ENCODE measurements at regions not wholly inside any gene's neighbourhood (a gene's known extent, or its start where the extent isn't known, plus 50 kb on each side); places are given as distances from the start of the nearest gene placed in this dataset.

DNA sequence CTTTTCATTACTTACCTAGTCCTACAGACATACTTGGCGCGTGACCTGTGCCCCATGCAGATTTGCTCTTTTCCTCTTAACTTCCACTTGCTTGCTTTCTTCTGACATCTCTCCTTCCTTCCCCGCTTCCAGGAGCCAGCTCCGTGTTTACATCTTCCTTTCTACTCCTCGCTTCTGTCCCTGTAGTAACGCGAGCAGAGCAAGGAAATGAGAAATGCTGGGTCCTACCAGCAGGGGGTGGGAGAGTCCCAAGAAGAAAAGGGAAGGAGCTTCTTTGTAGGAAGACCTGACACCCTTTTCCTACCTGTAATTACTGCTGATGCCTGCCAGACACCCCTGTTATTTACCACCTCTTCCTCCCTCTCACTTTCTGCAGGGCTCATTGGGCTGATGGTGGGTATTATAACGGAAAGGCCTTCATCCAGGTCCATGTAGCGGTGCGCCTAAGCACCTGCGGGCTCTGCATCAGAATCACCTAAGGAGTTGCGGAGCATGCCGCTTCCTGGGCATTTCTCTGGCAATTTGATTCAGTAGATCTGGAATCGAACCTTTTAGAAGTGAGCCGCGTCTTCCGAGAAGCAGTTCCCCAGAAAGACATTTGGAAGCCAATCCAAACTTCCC is 1260.8 kb upstream of the WWC1 start:
- TF ChIP-seq, protein P1, sequence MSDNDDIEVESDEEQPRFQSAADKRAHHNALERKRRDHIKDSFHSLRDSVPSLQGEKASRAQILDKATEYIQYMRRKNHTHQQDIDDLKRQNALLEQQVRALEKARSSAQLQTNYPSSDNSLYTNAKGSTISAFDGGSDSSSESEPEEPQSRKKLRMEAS (IDR thresholded peaks at IDR 0.05), result no peak
- TF ChIP-seq, protein P2, sequence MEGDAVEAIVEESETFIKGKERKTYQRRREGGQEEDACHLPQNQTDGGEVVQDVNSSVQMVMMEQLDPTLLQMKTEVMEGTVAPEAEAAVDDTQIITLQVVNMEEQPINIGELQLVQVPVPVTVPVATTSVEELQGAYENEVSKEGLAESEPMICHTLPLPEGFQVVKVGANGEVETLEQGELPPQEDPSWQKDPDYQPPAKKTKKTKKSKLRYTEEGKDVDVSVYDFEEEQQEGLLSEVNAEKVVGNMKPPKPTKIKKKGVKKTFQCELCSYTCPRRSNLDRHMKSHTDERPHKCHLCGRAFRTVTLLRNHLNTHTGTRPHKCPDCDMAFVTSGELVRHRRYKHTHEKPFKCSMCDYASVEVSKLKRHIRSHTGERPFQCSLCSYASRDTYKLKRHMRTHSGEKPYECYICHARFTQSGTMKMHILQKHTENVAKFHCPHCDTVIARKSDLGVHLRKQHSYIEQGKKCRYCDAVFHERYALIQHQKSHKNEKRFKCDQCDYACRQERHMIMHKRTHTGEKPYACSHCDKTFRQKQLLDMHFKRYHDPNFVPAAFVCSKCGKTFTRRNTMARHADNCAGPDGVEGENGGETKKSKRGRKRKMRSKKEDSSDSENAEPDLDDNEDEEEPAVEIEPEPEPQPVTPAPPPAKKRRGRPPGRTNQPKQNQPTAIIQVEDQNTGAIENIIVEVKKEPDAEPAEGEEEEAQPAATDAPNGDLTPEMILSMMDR (IDR thresholded peaks at IDR 0.05; ENCODE audit: low read depth, low read length, missing input control), result peak; percentile 8
- no peak for TF ChIP-seq SP1 (IDR thresholded peaks at IDR 0.05)
- TF ChIP-seq YY1 (IDR thresholded peaks at IDR 0.05), result no peak
- no peak for TF ChIP-seq TAF1 (conservative IDR thresholded peaks at IDR 0.05)
- TF ChIP-seq, protein P3, sequence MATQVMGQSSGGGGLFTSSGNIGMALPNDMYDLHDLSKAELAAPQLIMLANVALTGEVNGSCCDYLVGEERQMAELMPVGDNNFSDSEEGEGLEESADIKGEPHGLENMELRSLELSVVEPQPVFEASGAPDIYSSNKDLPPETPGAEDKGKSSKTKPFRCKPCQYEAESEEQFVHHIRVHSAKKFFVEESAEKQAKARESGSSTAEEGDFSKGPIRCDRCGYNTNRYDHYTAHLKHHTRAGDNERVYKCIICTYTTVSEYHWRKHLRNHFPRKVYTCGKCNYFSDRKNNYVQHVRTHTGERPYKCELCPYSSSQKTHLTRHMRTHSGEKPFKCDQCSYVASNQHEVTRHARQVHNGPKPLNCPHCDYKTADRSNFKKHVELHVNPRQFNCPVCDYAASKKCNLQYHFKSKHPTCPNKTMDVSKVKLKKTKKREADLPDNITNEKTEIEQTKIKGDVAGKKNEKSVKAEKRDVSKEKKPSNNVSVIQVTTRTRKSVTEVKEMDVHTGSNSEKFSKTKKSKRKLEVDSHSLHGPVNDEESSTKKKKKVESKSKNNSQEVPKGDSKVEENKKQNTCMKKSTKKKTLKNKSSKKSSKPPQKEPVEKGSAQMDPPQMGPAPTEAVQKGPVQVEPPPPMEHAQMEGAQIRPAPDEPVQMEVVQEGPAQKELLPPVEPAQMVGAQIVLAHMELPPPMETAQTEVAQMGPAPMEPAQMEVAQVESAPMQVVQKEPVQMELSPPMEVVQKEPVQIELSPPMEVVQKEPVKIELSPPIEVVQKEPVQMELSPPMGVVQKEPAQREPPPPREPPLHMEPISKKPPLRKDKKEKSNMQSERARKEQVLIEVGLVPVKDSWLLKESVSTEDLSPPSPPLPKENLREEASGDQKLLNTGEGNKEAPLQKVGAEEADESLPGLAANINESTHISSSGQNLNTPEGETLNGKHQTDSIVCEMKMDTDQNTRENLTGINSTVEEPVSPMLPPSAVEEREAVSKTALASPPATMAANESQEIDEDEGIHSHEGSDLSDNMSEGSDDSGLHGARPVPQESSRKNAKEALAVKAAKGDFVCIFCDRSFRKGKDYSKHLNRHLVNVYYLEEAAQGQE (IDR thresholded peaks at IDR 0.05), result no peak
- TF ChIP-seq NR2F2 (IDR thresholded peaks at IDR 0.05), result no peak
- peak in 1 of 2 donors; percentile 54 for TF ChIP-seq RAD21 (IDR thresholded peaks at IDR 0.05)
- no peak for TF ChIP-seq GABPA (IDR thresholded peaks at IDR 0.05 in 1 of 2, conservative IDR thresholded peaks at IDR 0.05 in 1 of 2)
- no peak for TF ChIP-seq RXRA (IDR thresholded peaks at IDR 0.05)

Measured in liver (tissue), 3 donors.